ENCODE measurements at regions not wholly inside any gene's neighbourhood (a gene's known extent, or its start where the extent isn't known, plus 50 kb on each side); places are given as distances from the start of the nearest gene placed in this dataset.

DNA sequence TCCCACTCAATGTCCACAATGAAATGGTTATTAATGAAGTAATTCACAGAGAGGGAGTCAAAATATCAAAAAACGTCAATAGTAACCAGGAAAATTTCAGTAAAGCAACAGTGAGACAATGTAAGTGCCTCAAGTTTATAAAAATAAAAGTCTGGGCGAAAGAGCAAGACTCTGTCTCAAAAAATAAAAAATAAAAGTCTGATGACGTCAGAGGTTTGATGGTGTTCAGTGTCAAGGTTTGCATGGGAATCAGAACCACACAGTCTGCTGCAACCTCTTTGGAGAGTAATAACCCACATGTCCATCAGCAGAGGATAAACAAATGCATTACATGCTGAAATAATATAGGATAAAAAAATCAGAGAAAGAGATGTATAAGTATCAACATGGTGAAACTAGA is 152.4 kb downstream of the ASCL1 start (continued):
- TF ChIP-seq CTCF (IDR thresholded peaks at IDR 0.05 in 2 of 3, conservative IDR thresholded peaks at IDR 0.05 in 1 of 3; ENCODE audit: borderline replicate concordance in 1 of 3, insufficient read depth in 1 of 3, low read depth in 2 of 3, low read length in 2 of 3) = no peak
- TF ChIP-seq, protein P1, sequence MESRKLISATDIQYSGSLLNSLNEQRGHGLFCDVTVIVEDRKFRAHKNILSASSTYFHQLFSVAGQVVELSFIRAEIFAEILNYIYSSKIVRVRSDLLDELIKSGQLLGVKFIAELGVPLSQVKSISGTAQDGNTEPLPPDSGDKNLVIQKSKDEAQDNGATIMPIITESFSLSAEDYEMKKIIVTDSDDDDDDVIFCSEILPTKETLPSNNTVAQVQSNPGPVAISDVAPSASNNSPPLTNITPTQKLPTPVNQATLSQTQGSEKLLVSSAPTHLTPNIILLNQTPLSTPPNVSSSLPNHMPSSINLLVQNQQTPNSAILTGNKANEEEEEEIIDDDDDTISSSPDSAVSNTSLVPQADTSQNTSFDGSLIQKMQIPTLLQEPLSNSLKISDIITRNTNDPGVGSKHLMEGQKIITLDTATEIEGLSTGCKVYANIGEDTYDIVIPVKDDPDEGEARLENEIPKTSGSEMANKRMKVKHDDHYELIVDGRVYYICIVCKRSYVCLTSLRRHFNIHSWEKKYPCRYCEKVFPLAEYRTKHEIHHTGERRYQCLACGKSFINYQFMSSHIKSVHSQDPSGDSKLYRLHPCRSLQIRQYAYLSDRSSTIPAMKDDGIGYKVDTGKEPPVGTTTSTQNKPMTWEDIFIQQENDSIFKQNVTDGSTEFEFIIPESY (IDR thresholded peaks at IDR 0.05; ENCODE audit: extremely low read depth, insufficient replicate concordance, low read length) = no peak
- TF ChIP-seq POLR2A (IDR thresholded peaks at IDR 0.05; ENCODE audit: borderline replicate concordance, extremely low read depth, insufficient read depth, insufficient read length) = no peak
- TF ChIP-seq ATF3 (IDR thresholded peaks at IDR 0.05) = no peak
- no peak for TF ChIP-seq MAX (IDR thresholded peaks at IDR 0.05)

GRCh38 chr12:103114296-103115055 is 157.0 kb downstream of the ASCL1 start:
- no peaks in the 10 kb centered on the region for H3K79me2 ChIP-seq (ENCODE audit: insufficient read depth, low read length)
- no peak overlapping the region for H3K4me2 ChIP-seq (ENCODE audit: low read length)
- H3K27ac ChIP-seq (ENCODE audit: low read depth, low read length) = no peak overlapping the region
- no peak for DNase-seq (ENCODE audit: low read depth, low spot score)
- no TSS peak for BruUV-seq (replicated peaks)
- no peaks in the 10 kb centered on the region for H3K27me3 ChIP-seq (ENCODE audit: insufficient read depth, low read length)
- CTCF ChIA-PET = no interaction called here
- RAD21 ChIA-PET (ENCODE audit: low non-redundant PET in 1 of 2, low total read pairs in 2 of 2, uncharacterized antibody in 2 of 2, unreplicated experiment in 2 of 2) = no interaction called here
- H3K9me2 ChIP-seq (ENCODE audit: insufficient read depth) = no peaks in the 10 kb centered on the region
- H3K9ac ChIP-seq (ENCODE audit: low read length) = no peak overlapping the region
- ATAC-seq = no peak
- intact Hi-C loops (cut with micrococcal nuclease) = no loop called here
- no peaks in the 10 kb centered on the region for H3K4me1 ChIP-seq (ENCODE audit: control insufficient read depth in 1 of 2, insufficient read depth in 2 of 2, low read length in 2 of 2)
- no peaks in the 10 kb centered on the region for H3K9me3 ChIP-seq (ENCODE audit: control insufficient read depth in 1 of 2, insufficient read depth in 1 of 2, low read depth in 1 of 2, low read length in 2 of 2)
- POLR2A ChIA-PET = no interaction called here
- H4K20me1 ChIP-seq (ENCODE audit: insufficient read depth) = no peaks in the 10 kb centered on the region; the same call in 1 of the 2 replicates
- no peaks in the 10 kb centered on the region for H3K36me3 ChIP-seq (ENCODE audit: control insufficient read depth in 1 of 2, insufficient read depth in 2 of 2, low read length in 2 of 2)
- no peak overlapping the region for H3K4me3 ChIP-seq (replicated peaks in 1 of 2; ENCODE audit: low read depth in 1 of 2, low read length in 2 of 2)
- no peak overlapping the region for H2AFZ ChIP-seq (ENCODE audit: low read depth, low read length, poor library complexity, severe bottlenecking)
- TF ChIP-seq CTCF (IDR thresholded peaks at IDR 0.05 in 2 of 3, conservative IDR thresholded peaks at IDR 0.05 in 1 of 3; ENCODE audit: borderline replicate concordance in 1 of 3, insufficient read depth in 1 of 3, low read depth in 2 of 3, low read length in 2 of 3) = no peak
- no peak for TF ChIP-seq ZFX (IDR thresholded peaks at IDR 0.05)
- no peak for TF ChIP-seq POLR2AphosphoS5 (IDR thresholded peaks at IDR 0.05; ENCODE audit: low read depth, low read length)
- TF ChIP-seq EZH2phosphoT487 (IDR thresholded peaks at IDR 0.05; ENCODE audit: borderline replicate concordance) = no peak
- no peak for TF ChIP-seq SP1 (IDR thresholded peaks at IDR 0.05; ENCODE audit: low read depth)
- no peak for TF ChIP-seq ZNF274 (IDR thresholded peaks at IDR 0.05; ENCODE audit: low read depth, low read length)
- TF ChIP-seq EZH2 (IDR thresholded peaks at IDR 0.05) = no peak
- TF ChIP-seq, protein P1 (IDR thresholded peaks at IDR 0.05; ENCODE audit: extremely low read depth, insufficient replicate concordance, low read length) = no peak
- no peak for TF ChIP-seq TCF7L2 (IDR thresholded peaks at IDR 0.05; ENCODE audit: borderline replicate concordance, extremely low read depth, insufficient read depth, insufficient read length)
- TF ChIP-seq CEBPB (IDR thresholded peaks at IDR 0.05; ENCODE audit: low read depth) = no peak
- no peak for TF ChIP-seq POLR2A (IDR thresholded peaks at IDR 0.05; ENCODE audit: borderline replicate concordance, extremely low read depth, insufficient read depth, insufficient read length)

Data from HCT116 (cell line).